C4-2B (cell line): ENCODE measurements at regions not wholly inside any gene's neighbourhood (a gene's known extent, or its start where the extent isn't known, plus 50 kb on each side); places are given as distances from the start of the nearest gene placed in this dataset.
"Not testable (repeated sequence)": the region's sequence is repeated elsewhere in the genome, so short reads cannot be mapped to it uniquely, and the experiment has no call there.

ENCODE experiments used
- H3K27ac ChIP-seq: fragments of 450-650 bp; 2 replicates; pipeline ENCODE4 v1.5.1; 2017
- ZFX ChIP-seq: fragments of 450-650 bp; IDR thresholded peaks from 2 replicates; pipeline ENCODE4 v1.6.1; 2017
- TF ChIP-seq, protein P1 (sequence below): fragments of 450-650 bp; conservative IDR thresholded peaks from 2 replicates; pipeline ENCODE4 v1.5.1; 2017; ENCODE audit warnings: mild to moderate bottlenecking

DNA sequence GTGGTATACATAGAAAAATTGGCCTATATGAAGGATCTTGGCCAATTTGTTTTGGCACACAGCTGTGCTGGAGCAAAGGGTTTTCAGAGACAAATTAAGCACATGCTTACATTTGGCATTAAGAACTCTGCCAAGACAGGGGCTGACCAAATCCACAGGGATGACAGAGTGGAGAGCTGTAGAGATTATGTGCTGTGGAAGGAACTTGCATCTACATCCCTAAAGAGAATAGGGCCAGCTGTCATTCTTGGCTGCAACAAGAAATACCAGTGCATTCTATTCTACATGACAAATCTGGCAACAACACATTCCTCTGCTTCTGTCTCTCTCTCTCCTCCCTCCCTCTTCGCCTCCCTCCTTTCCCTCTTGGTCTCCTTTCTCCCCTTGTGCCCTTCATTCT, 75.6 kb downstream of the POM121L12 start:
- TF ChIP-seq, protein P1, sequence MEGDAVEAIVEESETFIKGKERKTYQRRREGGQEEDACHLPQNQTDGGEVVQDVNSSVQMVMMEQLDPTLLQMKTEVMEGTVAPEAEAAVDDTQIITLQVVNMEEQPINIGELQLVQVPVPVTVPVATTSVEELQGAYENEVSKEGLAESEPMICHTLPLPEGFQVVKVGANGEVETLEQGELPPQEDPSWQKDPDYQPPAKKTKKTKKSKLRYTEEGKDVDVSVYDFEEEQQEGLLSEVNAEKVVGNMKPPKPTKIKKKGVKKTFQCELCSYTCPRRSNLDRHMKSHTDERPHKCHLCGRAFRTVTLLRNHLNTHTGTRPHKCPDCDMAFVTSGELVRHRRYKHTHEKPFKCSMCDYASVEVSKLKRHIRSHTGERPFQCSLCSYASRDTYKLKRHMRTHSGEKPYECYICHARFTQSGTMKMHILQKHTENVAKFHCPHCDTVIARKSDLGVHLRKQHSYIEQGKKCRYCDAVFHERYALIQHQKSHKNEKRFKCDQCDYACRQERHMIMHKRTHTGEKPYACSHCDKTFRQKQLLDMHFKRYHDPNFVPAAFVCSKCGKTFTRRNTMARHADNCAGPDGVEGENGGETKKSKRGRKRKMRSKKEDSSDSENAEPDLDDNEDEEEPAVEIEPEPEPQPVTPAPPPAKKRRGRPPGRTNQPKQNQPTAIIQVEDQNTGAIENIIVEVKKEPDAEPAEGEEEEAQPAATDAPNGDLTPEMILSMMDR = no peak
- TF ChIP-seq ZFX = no peak
- no peak overlapping the region for H3K27ac ChIP-seq

DNA sequence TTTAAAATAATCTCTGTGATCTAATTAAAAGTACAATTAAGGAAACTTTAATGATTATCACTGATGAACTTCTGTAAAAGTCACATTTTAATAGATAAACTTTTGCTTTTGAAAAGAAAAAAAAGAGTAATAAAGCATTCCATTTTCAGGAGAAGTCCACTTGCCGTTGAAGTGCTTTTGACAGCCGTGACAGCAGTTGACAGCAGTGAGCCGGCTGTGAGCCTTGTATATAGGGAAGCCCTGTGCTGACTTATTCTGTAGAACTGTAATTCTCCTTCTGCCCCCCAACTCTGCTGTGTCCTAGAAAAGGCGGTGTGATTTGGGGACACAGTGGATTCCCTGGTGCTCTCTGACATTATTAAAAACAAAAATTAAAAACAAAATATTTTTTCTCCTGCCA, 78.0 kb downstream of the POM121L12 start:
- TF ChIP-seq ZFX = no peak
- TF ChIP-seq, protein P1 = no peak
- no peak overlapping the region for H3K27ac ChIP-seq

DNA sequence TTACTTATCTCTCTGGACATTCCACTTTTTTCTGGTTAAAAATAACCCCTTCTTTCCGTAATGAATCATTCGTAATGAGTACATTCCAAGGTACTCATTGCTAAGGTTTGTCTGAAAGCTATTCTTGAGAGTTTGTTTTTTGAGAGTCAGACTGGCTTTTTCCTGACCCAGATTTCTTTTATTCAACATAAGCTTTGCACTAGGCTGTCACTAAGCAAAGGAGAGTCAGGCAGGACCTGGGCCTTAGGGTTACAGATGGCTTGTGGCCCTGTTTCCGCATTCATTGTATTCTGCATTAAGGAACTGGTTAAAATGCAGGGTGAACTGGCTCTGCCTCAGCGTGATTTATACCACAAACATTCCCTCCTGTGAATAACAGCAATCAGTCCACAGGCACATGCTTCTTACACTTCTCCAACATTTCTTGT, 84.1 kb downstream of the POM121L12 start:
- TF ChIP-seq ZFX = no peak
- TF ChIP-seq, protein P1 = no peak
- no peak overlapping the region for H3K27ac ChIP-seq

DNA sequence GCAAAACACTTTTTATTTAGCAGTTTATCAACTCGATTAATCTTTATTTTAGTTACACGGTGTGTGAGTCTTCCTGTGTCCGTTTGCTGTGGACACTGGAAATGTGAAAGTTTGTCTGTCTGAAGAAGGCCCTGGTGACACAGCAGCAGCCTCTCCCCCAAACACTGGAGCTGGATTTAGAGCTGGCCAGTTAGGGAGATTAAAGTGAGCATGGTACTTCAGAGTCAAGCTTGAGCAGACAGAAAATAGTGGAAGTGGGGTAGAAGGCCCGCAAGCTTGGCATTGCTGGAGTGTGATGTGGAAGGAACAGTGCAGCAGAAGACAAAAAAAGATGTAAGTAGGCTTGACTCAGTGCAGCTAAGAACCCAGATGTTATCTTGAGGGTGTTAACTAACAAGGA, 85.9 kb downstream of the POM121L12 start:
- no peak overlapping the region for H3K27ac ChIP-seq
- TF ChIP-seq ZFX = no peak
- TF ChIP-seq, protein P1 = no peak

DNA sequence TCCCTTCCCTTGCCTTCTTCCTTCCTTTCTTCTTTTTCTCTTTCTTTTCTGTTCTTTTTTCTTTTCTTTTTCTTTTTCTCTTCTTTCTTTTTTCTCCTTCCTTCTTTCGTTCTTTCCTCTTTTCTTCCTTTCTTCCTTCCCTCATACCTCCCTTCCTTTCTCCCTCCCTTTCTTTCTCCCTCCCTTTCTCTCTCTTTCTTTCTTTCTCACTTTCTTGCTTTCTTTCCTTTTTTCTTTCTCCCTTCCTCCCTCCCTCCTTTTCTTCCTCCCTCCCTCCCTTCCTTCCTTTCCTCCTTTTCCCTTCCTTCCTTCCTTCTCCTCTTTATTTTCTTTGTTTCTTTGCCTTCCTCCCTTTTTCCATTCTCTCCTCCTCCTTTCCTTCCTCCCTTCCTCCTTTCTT, 96.3 kb downstream of the POM121L12 start:
- no peak overlapping the region for H3K27ac ChIP-seq
- TF ChIP-seq ZFX = no peak
- TF ChIP-seq, protein P1 = no peak

DNA sequence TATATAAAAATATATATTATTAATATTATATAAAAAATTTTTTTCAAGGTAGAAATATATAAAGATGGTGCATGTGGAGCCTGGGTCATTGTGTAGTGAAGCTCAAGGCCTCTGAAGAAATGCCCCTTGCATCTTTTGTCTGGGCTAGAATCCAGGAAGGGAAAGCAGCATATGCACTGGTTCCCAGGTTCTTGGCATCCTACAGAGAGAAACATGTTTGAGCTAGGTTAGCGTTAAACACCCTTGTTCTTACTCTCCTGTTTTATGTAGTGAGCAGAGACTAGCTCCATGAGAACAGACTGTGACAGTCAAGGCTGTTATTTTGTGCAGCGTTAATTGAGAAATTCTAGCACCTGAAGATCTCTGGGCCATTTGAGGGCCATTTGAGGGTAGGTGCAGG, 116.1 kb downstream of the POM121L12 start:
- no peak for TF ChIP-seq ZFX
- TF ChIP-seq, protein P1 = no peak
- no peak overlapping the region for H3K27ac ChIP-seq

DNA sequence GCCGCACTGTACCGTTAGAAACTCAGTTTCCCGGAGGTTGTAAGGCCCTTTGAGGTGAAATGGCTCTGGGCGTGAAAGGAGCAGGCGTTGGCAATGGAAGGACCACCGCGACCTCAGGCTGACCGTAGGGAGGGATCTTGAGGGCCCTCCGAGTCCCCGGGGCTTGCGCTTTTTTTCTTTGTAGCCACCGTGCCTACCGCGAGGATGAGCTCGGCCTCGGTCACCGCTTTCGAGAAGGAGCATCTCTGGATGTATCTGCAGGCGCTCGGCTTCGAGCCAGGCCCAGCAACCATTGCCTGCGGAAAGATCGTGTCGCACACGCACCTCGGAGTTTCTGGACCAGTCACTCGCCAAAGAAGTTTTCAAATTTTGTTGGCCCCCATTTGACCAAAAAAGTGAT, 151.8 kb downstream of the POM121L12 start:
- not testable (repeated sequence) for H3K27ac ChIP-seq

DNA sequence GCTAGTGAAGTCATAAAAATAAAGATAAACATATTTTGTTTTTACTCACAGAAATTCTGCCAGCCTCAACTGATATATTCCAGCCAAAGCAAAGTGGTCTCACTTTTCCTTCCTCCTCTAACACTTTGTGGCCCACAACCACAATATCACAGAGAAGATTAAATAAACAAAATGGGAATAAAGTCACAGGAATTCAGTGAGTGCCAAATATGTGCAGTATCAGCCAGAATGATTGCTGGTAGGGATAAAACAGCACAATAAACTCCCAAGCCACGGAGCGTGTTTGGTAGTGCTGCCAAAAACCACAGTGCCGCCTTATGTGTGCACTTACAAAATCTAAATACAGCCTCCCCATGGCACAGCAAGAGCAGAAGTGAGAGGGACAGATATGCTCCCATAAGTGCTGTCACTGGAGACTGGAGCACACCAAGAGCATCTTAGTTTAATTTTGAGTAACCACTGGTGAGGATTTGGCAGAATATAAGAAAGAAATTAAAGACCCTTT, 155.8 kb downstream of the POM121L12 start:
- TF ChIP-seq, protein P1 = no peak
- no peak for TF ChIP-seq ZFX
- no peak overlapping the region for H3K27ac ChIP-seq
